ENCODE measurements at regions not wholly inside any gene's neighbourhood (a gene's known extent, or its start where the extent isn't known, plus 50 kb on each side); places are given as distances from the start of the nearest gene placed in this dataset.
A peak's percentile ranks its signal among the peaks of the same experiment; 100 is the strongest.

GRCh38 chr13:24066405-24067295, 93.9 kb upstream of the SPATA13 start:
- H3K27me3 ChIP-seq (ENCODE audit: insufficient read depth, low read length) = no peaks in the 10 kb centered on the region
- H3K79me2 ChIP-seq (ENCODE audit: control insufficient read depth, insufficient read depth, low read length, unreplicated experiment) = no peaks in the 10 kb centered on the region
- no peak overlapping the region for H3K27ac ChIP-seq (ENCODE audit: low read depth, low read length)
- H2AFZ ChIP-seq (ENCODE audit: low read length, unreplicated experiment) = no peak overlapping the region
- peaks cover 7% of the 10 kb centered on the region for H3K4me1 ChIP-seq (ENCODE audit: control insufficient read depth, insufficient read depth, low read length, unreplicated experiment)
- H3K4me3 ChIP-seq (ENCODE audit: low read depth, low read length) = no peak overlapping the region
- no peaks in the 10 kb centered on the region for H3K36me3 ChIP-seq (ENCODE audit: insufficient read depth, low read length)

GRCh38 chr13:24068472-24068871, 92.0 kb upstream of the SPATA13 start:
- H3K36me3 ChIP-seq (ENCODE audit: insufficient read depth, low read length) = no peaks in the 10 kb centered on the region

GRCh38 chr13:24071016-24071415, 89.5 kb upstream of the SPATA13 start:
- no peak overlapping the region for H2AFZ ChIP-seq (ENCODE audit: low read length, unreplicated experiment)

More at GRCh38 chr13:24068472-24068871, 92.0 kb upstream of the SPATA13 start:
- Histone ChIP-seq H3K4me3 (ENCODE audit: low read depth, low read length) (no peak overlapping the region), H3K79me2 (ENCODE audit: control insufficient read depth, insufficient read depth, low read length, unreplicated experiment) (no peaks in the 10 kb centered on the region), H3K27me3 (ENCODE audit: insufficient read depth, low read length) (no peaks in the 10 kb centered on the region), H2AFZ (ENCODE audit: low read length, unreplicated experiment) (no peak overlapping the region), H3K4me1 (ENCODE audit: control insufficient read depth, insufficient read depth, low read length, unreplicated experiment) (peaks cover 4% of the 10 kb centered on the region), H3K27ac (ENCODE audit: low read depth, low read length) (no peak overlapping the region)

GRCh38 chr13:24071423-24072075, 89.0 kb upstream of the SPATA13 start:
- Histone ChIP-seq H3K27ac (ENCODE audit: low read depth, low read length) (no peak overlapping the region), H3K4me1 (ENCODE audit: control insufficient read depth, insufficient read depth, low read length, unreplicated experiment) (peaks cover 20% of the 10 kb centered on the region), H3K36me3 (ENCODE audit: insufficient read depth, low read length) (no peaks in the 10 kb centered on the region), H2AFZ (ENCODE audit: low read length, unreplicated experiment) (peak overlapping the region; percentile 56), H3K79me2 (ENCODE audit: control insufficient read depth, insufficient read depth, low read length, unreplicated experiment) (no peaks in the 10 kb centered on the region), H3K27me3 (ENCODE audit: insufficient read depth, low read length) (no peaks in the 10 kb centered on the region), H3K4me3 (ENCODE audit: low read depth, low read length) (no peak overlapping the region)

More at GRCh38 chr13:24071016-24071415, 89.5 kb upstream of the SPATA13 start:
- no peaks in the 10 kb centered on the region for H3K27me3 ChIP-seq (ENCODE audit: insufficient read depth, low read length)
- H3K4me3 ChIP-seq (ENCODE audit: low read depth, low read length) = no peak overlapping the region
- H3K4me1 ChIP-seq (ENCODE audit: control insufficient read depth, insufficient read depth, low read length, unreplicated experiment) = peaks cover 15% of the 10 kb centered on the region
- H3K79me2 ChIP-seq (ENCODE audit: control insufficient read depth, insufficient read depth, low read length, unreplicated experiment) = no peaks in the 10 kb centered on the region
- H3K36me3 ChIP-seq (ENCODE audit: insufficient read depth, low read length) = no peaks in the 10 kb centered on the region
- H3K27ac ChIP-seq (ENCODE audit: low read depth, low read length) = no peak overlapping the region

- H2AFZ ChIP-seq (ENCODE audit: low read length, unreplicated experiment) = no peak overlapping the region
Measured at GRCh38 chr13:24073657-24074056, 86.9 kb upstream of the SPATA13 start.

GRCh38 chr13:24074678-24075077, 85.8 kb upstream of the SPATA13 start:
- Histone ChIP-seq H3K27ac (ENCODE audit: low read depth, low read length) (no peak overlapping the region), H3K36me3 (ENCODE audit: insufficient read depth, low read length) (no peaks in the 10 kb centered on the region), H3K27me3 (ENCODE audit: insufficient read depth, low read length) (no peaks in the 10 kb centered on the region), H3K79me2 (ENCODE audit: control insufficient read depth, insufficient read depth, low read length, unreplicated experiment) (no peaks in the 10 kb centered on the region), H3K4me1 (ENCODE audit: control insufficient read depth, insufficient read depth, low read length, unreplicated experiment) (peaks cover 20% of the 10 kb centered on the region), H3K4me3 (ENCODE audit: low read depth, low read length) (no peak overlapping the region), H2AFZ (ENCODE audit: low read length, unreplicated experiment) (no peak overlapping the region)

More at GRCh38 chr13:24073657-24074056, 86.9 kb upstream of the SPATA13 start:
- no peaks in the 10 kb centered on the region for H3K27me3 ChIP-seq (ENCODE audit: insufficient read depth, low read length)
- H3K4me1 ChIP-seq (ENCODE audit: control insufficient read depth, insufficient read depth, low read length, unreplicated experiment) = peaks cover 20% of the 10 kb centered on the region
- H3K79me2 ChIP-seq (ENCODE audit: control insufficient read depth, insufficient read depth, low read length, unreplicated experiment) = no peaks in the 10 kb centered on the region
- H3K4me3 ChIP-seq (ENCODE audit: low read depth, low read length) = no peak overlapping the region
- no peak overlapping the region for H3K27ac ChIP-seq (ENCODE audit: low read depth, low read length)
- H3K36me3 ChIP-seq (ENCODE audit: insufficient read depth, low read length) = no peaks in the 10 kb centered on the region

- Histone ChIP-seq H3K4me3 (ENCODE audit: low read depth, low read length) (no peak overlapping the region), H3K79me2 (ENCODE audit: control insufficient read depth, insufficient read depth, low read length, unreplicated experiment) (no peaks in the 10 kb centered on the region)
Measured at GRCh38 chr13:24075137-24075975, 85.2 kb upstream of the SPATA13 start.

GRCh38 chr13:24076109-24076508, 84.4 kb upstream of the SPATA13 start:
- H3K27ac ChIP-seq (ENCODE audit: low read depth, low read length) = no peak overlapping the region
- no peak overlapping the region for H3K4me3 ChIP-seq (ENCODE audit: low read depth, low read length)
- no peaks in the 10 kb centered on the region for H3K36me3 ChIP-seq (ENCODE audit: insufficient read depth, low read length)
- H2AFZ ChIP-seq (ENCODE audit: low read length, unreplicated experiment) = no peak overlapping the region
- H3K27me3 ChIP-seq (ENCODE audit: insufficient read depth, low read length) = no peaks in the 10 kb centered on the region
- peaks cover 20% of the 10 kb centered on the region for H3K4me1 ChIP-seq (ENCODE audit: control insufficient read depth, insufficient read depth, low read length, unreplicated experiment)
- H3K79me2 ChIP-seq (ENCODE audit: control insufficient read depth, insufficient read depth, low read length, unreplicated experiment) = no peaks in the 10 kb centered on the region

More at GRCh38 chr13:24075137-24075975, 85.2 kb upstream of the SPATA13 start:
- H2AFZ ChIP-seq (ENCODE audit: low read length, unreplicated experiment) = peak overlapping the region; percentile 18
- no peaks in the 10 kb centered on the region for H3K27me3 ChIP-seq (ENCODE audit: insufficient read depth, low read length)
- peaks cover 20% of the 10 kb centered on the region for H3K4me1 ChIP-seq (ENCODE audit: control insufficient read depth, insufficient read depth, low read length, unreplicated experiment)
- H3K36me3 ChIP-seq (ENCODE audit: insufficient read depth, low read length) = no peaks in the 10 kb centered on the region
- H3K27ac ChIP-seq (ENCODE audit: low read depth, low read length) = no peak overlapping the region

- H3K4me3 ChIP-seq (ENCODE audit: low read depth, low read length) = no peak overlapping the region
- no peak overlapping the region for H3K27ac ChIP-seq (ENCODE audit: low read depth, low read length)
- peaks cover 20% of the 10 kb centered on the region for H3K4me1 ChIP-seq (ENCODE audit: control insufficient read depth, insufficient read depth, low read length, unreplicated experiment)
- H3K79me2 ChIP-seq (ENCODE audit: control insufficient read depth, insufficient read depth, low read length, unreplicated experiment) = no peaks in the 10 kb centered on the region
- H3K36me3 ChIP-seq (ENCODE audit: insufficient read depth, low read length) = no peaks in the 10 kb centered on the region
- H2AFZ ChIP-seq (ENCODE audit: low read length, unreplicated experiment) = no peak overlapping the region
- no peaks in the 10 kb centered on the region for H3K27me3 ChIP-seq (ENCODE audit: insufficient read depth, low read length)
Measured at GRCh38 chr13:24076636-24077035, 83.9 kb upstream of the SPATA13 start.

- no peaks in the 10 kb centered on the region for H3K79me2 ChIP-seq (ENCODE audit: control insufficient read depth, insufficient read depth, low read length, unreplicated experiment)
- no peak overlapping the region for H3K4me3 ChIP-seq (ENCODE audit: low read depth, low read length)
- no peaks in the 10 kb centered on the region for H3K36me3 ChIP-seq (ENCODE audit: insufficient read depth, low read length)
- H2AFZ ChIP-seq (ENCODE audit: low read length, unreplicated experiment) = no peak overlapping the region
- no peak overlapping the region for H3K27ac ChIP-seq (ENCODE audit: low read depth, low read length)
- H3K4me1 ChIP-seq (ENCODE audit: control insufficient read depth, insufficient read depth, low read length, unreplicated experiment) = peaks cover 14% of the 10 kb centered on the region
- H3K27me3 ChIP-seq (ENCODE audit: insufficient read depth, low read length) = no peaks in the 10 kb centered on the region
Measured at GRCh38 chr13:24080134-24080533, 80.4 kb upstream of the SPATA13 start.

Data from ACC112 (cell line).